ENCODE measurements at regions not wholly inside any gene's neighbourhood (a gene's known extent, or its start where the extent isn't known, plus 50 kb on each side); places are given as distances from the start of the nearest gene placed in this dataset.

DNA sequence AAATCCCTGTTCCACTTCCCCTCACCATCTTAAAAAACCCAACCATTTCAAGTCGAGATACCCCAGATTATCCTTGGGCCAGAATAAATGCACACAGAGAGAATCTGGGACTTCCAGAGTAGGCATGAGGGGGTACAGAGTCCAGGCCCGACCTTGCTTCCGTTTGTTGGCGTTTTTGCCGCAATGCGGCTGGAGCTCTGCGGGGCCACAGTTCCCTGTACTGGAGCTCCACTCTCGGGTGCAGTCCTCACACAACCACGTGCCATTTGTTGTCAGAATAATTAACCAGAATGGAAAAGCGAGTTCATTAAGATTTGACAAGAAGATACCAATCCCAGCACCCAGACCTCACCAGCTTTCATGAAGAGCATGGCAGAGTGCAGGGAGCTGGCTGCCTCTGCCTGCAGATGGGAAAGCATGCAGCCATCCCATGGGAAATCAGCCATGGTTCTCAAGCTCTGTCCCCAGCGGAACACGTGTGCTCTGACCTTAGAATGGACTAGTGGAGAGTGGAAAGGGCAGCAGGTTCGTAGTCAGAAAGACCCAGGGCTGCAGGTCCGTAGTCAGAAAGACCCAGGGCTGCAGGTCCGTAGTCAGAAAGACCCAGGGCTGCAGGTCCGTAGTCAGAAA, 472.8 kb downstream of the EIPR1 start:
- CTCF ChIA-PET, result interaction anchor here (0.6 kb wide), 1 partner anchor 455 kb away, joined by 3 read pairs; no protein-coding TSS in a partner anchor
- no peak for DNase-seq (ENCODE audit: unreplicated experiment)
- no TSS peak for BruUV-seq (replicated peaks)
- Mint-ChIP-seq H3K4me3 (ENCODE audit: unreplicated experiment) (no peak overlapping the region), H3K4me1 (ENCODE audit: insufficient read depth, unreplicated experiment) (no peaks in the 10 kb centered on the region), H3K36me3 (ENCODE audit: insufficient read depth, unreplicated experiment) (no peaks in the 10 kb centered on the region), H3K9me3 (ENCODE audit: unreplicated experiment) (no peaks in the 10 kb centered on the region), H3K27ac (ENCODE audit: low read depth, unreplicated experiment) (no peak overlapping the region), H3K27me3 (ENCODE audit: insufficient read depth, unreplicated experiment) (no peaks in the 10 kb centered on the region)
- POLR2A ChIA-PET, result no interaction called here
- intact Hi-C loops (cut with micrococcal nuclease), result no loop called here
- TF ChIP-seq, protein P1, sequence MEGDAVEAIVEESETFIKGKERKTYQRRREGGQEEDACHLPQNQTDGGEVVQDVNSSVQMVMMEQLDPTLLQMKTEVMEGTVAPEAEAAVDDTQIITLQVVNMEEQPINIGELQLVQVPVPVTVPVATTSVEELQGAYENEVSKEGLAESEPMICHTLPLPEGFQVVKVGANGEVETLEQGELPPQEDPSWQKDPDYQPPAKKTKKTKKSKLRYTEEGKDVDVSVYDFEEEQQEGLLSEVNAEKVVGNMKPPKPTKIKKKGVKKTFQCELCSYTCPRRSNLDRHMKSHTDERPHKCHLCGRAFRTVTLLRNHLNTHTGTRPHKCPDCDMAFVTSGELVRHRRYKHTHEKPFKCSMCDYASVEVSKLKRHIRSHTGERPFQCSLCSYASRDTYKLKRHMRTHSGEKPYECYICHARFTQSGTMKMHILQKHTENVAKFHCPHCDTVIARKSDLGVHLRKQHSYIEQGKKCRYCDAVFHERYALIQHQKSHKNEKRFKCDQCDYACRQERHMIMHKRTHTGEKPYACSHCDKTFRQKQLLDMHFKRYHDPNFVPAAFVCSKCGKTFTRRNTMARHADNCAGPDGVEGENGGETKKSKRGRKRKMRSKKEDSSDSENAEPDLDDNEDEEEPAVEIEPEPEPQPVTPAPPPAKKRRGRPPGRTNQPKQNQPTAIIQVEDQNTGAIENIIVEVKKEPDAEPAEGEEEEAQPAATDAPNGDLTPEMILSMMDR (IDR thresholded peaks at IDR 0.05; ENCODE audit: unreplicated experiment), result no peak

DNA sequence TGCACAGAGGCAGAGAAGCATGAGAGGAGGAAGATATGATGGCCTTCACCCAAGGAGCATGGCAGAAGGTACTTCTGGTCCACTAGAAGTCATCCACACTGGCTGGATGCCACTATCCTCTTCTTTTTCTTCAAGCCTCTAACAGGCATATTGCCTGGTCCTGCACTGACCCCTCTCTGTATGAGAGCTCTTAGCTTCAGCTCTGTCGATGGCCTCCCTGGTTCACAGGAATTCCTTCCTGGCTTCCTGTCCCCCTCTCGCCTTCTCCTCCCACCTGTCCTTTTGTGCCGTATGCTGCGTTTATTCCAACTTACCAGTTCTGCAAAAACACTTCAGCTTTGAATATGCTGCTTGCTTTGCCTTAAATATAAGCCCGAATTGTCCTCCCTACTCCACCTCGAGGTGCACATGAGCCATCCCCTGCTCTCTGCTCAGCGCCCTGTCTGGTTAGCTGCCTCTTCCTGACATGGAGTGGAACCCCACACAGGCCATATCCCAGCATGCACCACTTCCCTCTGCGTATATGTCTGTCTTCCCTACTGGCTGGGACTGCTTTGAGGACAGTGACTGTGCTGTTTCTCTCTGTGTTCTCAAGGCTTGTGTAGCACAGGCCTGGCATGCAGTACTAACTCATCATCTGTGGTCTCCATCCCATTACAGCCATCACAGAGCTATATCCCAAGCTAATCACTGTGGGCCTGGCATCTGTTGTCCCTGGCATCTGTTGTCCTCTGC, 474.9 kb downstream of the EIPR1 start:
- ChIA-PET POLR2A (no interaction called here), CTCF (no interaction called here)
- DNase-seq (ENCODE audit: unreplicated experiment), result no peak
- Mint-ChIP-seq H3K4me3 (ENCODE audit: unreplicated experiment) (no peak overlapping the region), H3K27me3 (ENCODE audit: insufficient read depth, unreplicated experiment) (no peaks in the 10 kb centered on the region), H3K27ac (ENCODE audit: low read depth, unreplicated experiment) (no peak overlapping the region), H3K36me3 (ENCODE audit: insufficient read depth, unreplicated experiment) (no peaks in the 10 kb centered on the region), H3K9me3 (ENCODE audit: unreplicated experiment) (no peaks in the 10 kb centered on the region), H3K4me1 (ENCODE audit: insufficient read depth, unreplicated experiment) (no peaks in the 10 kb centered on the region)
- TF ChIP-seq, protein P1 (IDR thresholded peaks at IDR 0.05; ENCODE audit: unreplicated experiment), result no peak
- intact Hi-C loops (cut with micrococcal nuclease), result no loop called here
- BruUV-seq (replicated peaks), result no TSS peak

DNA sequence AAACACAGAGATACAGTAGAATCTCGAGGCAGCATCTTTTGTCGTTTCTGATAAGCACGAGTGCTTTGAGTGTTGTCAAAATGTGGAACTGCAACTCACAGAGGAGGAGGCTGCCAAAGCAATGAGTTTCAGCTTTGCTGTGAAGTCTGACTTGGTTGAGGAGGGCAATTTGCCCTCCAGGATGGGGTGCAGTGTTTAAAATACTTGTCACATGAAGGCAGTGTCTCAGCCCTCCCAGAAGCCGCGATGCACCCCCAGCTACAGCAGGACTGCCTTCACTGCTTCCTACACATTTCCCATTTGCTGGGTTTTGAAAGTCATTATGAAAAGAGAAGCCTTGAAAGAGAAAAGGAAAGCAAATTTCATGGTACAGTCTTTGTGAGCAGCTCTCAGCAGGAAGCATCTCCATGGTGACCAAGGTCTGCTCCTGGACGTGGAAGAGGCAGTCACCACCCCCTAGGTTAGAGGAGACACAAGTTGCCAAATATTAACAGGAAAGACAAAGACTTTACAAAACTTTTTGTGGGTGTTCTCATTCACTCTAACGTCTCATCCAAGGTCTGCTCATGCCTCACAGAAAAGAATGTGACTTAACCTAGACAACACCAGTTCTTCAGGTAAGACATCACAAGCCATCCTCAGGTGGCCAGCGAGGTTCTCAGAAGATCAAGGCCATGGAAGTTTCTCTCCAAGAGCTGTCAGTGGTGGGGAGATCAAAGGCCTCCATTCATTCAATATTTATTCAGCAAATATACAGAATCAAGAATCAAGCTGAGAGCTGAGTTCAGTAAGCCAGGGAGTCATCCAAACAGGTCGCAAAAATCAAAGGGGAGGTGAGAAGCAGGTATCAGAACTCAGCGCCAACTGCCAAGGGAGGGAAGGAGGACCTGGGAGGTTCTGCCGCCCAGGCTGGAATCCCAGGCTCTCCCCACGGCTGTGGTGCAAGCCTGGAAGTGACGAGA, 476.0 kb downstream of the EIPR1 start:
- no peaks in the 10 kb centered on the region for H3K36me3 Mint-ChIP-seq (ENCODE audit: insufficient read depth, unreplicated experiment)
- no peak overlapping the region for H3K4me3 Mint-ChIP-seq (ENCODE audit: unreplicated experiment)
- no peak overlapping the region for H3K27ac Mint-ChIP-seq (ENCODE audit: low read depth, unreplicated experiment)
- intact Hi-C loops (cut with micrococcal nuclease), result no loop called here
- ChIA-PET CTCF (no interaction called here), POLR2A (no interaction called here)
- H3K27me3 Mint-ChIP-seq (ENCODE audit: insufficient read depth, unreplicated experiment), result no peaks in the 10 kb centered on the region
- TF ChIP-seq, protein P1 (IDR thresholded peaks at IDR 0.05; ENCODE audit: unreplicated experiment), result no peak
- no TSS peak for BruUV-seq (replicated peaks)
- no peak for DNase-seq (ENCODE audit: unreplicated experiment)
- H3K4me1 Mint-ChIP-seq (ENCODE audit: insufficient read depth, unreplicated experiment), result no peaks in the 10 kb centered on the region
- H3K9me3 Mint-ChIP-seq (ENCODE audit: unreplicated experiment), result peaks cover 3% of the 10 kb centered on the region

DNA sequence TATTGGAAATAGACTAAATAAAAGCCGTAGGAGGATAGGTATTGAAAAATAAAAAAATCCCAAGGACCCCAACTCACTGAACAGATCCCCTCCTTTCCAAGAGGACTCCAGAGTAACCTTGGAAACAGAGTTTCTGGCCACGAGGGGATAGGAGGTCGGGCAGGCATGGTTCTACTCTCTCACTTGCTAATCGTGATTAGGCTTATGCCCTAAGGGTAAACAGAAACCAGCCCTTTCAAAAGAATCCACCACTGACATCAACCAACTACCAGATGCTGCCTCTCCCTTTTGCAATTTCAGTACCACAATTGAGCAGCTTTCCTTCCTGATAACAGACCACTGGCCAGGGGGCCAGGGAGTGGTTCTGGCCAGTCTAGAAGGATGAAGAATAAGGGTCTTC, 477.8 kb downstream of the EIPR1 start:
- BruUV-seq (replicated peaks), result no TSS peak
- Mint-ChIP-seq H3K4me3 (ENCODE audit: unreplicated experiment) (no peak overlapping the region), H3K9me3 (ENCODE audit: unreplicated experiment) (peaks cover 15% of the 10 kb centered on the region), H3K4me1 (ENCODE audit: insufficient read depth, unreplicated experiment) (no peaks in the 10 kb centered on the region), H3K27ac (ENCODE audit: low read depth, unreplicated experiment) (no peak overlapping the region), H3K27me3 (ENCODE audit: insufficient read depth, unreplicated experiment) (no peaks in the 10 kb centered on the region), H3K36me3 (ENCODE audit: insufficient read depth, unreplicated experiment) (no peaks in the 10 kb centered on the region)
- POLR2A ChIA-PET, result no interaction called here
- DNase-seq (ENCODE audit: unreplicated experiment), result no peak
- CTCF ChIA-PET, result no interaction called here
- intact Hi-C loops (cut with micrococcal nuclease), result no loop called here
- TF ChIP-seq, protein P1 (IDR thresholded peaks at IDR 0.05; ENCODE audit: unreplicated experiment), result no peak

All from MCF 10A (cell line).